WERI-Rb-1 (cell line): ENCODE measurements at regions not wholly inside any gene's neighbourhood (a gene's known extent, or its start where the extent isn't known, plus 50 kb on each side); places are given as distances from the start of the nearest gene placed in this dataset.
A peak's percentile ranks its signal among the peaks of the same experiment; 100 is the strongest.

Experiments used
- DNase-seq: peaks from one replicate; pipeline ENCODE4 v3.0.0-alpha.2; 2020
- H3K27ac ChIP-seq: fragments of 250-450 bp; sonication (Bioruptor Pico); 2 replicates; pipeline ENCODE4 v1.5.1; 2020; ENCODE audit warnings: mild to moderate bottlenecking, moderate library complexity
- H3K27me3 ChIP-seq: fragments of 250-450 bp; sonication (Bioruptor Pico); 2 replicates; pipeline ENCODE4 v1.5.1; 2021; ENCODE audit warnings: mild to moderate bottlenecking, low read depth, moderate library complexity; ENCODE audit not compliant: insufficient read depth, severe bottlenecking
- H3K36me3 ChIP-seq: fragments of 250-450 bp; sonication (Bioruptor Pico); 2 replicates; pipeline ENCODE4 v1.5.1; 2020; ENCODE audit warnings: mild to moderate bottlenecking, moderate library complexity
- H3K4me3 ChIP-seq: 2 replicates; pipeline ENCODE4 v1.5.1; 2011; ENCODE audit warnings: low read depth, mild to moderate bottlenecking, control low read depth, low read length
- H3K9me3 ChIP-seq: fragments of 250-450 bp; sonication (Bioruptor Pico); 2 replicates; pipeline ENCODE4 v1.5.1; 2021; ENCODE audit warnings: mild to moderate bottlenecking, moderate library complexity; ENCODE audit not compliant: severe bottlenecking
- TF ChIP-seq, protein P1 (sequence below): IDR thresholded peaks from 2 replicates; pipeline ENCODE4 v1.5.1; 2011; ENCODE audit warnings: low read depth, mild to moderate bottlenecking, control low read depth, inconsistent platforms, low read length

DNA sequence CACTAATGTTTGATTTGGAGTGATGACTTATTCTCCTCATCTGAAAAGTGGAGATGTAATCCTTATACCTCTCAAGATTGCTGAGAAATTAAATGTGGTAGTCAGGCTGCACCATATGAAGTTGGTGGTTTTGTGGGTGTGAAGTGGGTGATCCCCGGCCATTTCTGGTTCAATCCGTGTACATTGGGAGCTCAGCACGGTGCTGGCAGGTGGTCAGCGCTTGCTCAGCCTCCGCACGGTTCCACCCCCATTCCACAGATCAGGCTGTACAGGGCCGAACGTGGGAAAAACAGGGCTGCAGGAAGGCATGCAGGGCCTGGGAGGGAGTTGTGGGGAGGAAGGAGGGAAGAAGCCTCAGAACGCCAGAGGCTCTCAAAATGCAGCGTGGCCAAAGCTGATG is 198.3 kb downstream of the INO80D start:
- Histone ChIP-seq H3K36me3 (no peaks in the 10 kb centered on the region), H3K9me3 (no peaks in the 10 kb centered on the region), H3K4me3 (no peak overlapping the region), H3K27me3 (no peaks in the 10 kb centered on the region), H3K27ac (no peak overlapping the region)
- TF ChIP-seq, protein P1, sequence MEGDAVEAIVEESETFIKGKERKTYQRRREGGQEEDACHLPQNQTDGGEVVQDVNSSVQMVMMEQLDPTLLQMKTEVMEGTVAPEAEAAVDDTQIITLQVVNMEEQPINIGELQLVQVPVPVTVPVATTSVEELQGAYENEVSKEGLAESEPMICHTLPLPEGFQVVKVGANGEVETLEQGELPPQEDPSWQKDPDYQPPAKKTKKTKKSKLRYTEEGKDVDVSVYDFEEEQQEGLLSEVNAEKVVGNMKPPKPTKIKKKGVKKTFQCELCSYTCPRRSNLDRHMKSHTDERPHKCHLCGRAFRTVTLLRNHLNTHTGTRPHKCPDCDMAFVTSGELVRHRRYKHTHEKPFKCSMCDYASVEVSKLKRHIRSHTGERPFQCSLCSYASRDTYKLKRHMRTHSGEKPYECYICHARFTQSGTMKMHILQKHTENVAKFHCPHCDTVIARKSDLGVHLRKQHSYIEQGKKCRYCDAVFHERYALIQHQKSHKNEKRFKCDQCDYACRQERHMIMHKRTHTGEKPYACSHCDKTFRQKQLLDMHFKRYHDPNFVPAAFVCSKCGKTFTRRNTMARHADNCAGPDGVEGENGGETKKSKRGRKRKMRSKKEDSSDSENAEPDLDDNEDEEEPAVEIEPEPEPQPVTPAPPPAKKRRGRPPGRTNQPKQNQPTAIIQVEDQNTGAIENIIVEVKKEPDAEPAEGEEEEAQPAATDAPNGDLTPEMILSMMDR = no peak
- DNase-seq = no peak

DNA sequence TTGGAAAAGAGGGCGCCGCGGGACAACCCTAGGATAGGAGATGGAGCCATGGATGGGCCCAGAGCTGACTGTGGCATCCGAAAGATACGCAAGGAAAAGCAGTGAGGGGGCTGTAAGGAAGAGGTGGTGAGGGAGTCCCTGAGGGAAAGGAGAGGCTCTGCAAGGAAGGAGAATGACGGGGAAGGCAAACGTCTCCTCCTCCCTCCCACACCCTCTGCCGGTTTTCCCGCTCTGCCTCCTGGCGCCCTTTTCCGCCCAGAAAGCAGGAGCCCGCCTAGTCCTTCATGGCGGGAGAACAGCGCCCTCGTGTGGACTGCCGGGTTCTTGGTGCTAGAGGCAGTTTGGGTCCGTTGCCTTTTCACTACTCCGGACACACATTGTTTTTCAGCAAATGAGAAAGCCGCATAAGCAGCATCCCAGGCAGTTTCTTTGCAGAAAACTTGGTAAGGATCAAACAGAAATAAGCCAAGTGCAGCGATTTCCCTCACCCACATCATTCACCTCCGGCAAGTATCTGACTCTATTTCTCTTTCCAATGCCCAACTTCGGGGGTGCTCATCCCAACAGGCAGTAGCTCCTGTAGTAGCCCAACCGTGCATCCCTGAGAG is 200.4 kb downstream of the INO80D start:
- Histone ChIP-seq H3K4me3 (no peak overlapping the region), H3K36me3 (no peaks in the 10 kb centered on the region), H3K27me3 (no peaks in the 10 kb centered on the region), H3K9me3 (no peaks in the 10 kb centered on the region), H3K27ac (no peak overlapping the region)
- DNase-seq = peak; percentile 69
- TF ChIP-seq, protein P1 = peak; percentile 63

DNA sequence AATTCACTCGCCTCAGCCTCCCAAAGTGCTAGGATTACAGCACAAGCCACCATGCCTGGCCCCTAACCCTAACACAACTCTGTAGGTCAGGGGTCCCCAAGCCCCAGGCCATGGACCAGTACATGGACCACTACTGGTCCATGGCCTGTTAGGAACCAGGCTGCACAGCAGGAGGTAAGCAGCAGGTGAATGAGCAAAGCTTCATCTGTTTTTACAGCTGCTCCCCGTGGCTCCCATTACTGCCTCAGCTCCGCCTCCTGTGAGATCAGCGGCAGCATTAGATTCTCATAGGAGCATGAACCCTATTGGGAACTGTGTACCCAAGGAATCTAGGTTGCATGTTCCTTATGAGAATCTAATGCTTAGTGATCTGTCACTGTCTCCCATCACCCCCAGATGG is 201.7 kb downstream of the NRP2 start:
- Histone ChIP-seq H3K27me3 (no peaks in the 10 kb centered on the region), H3K4me3 (no peak overlapping the region), H3K27ac (no peak overlapping the region), H3K9me3 (no peaks in the 10 kb centered on the region), H3K36me3 (no peaks in the 10 kb centered on the region)
- TF ChIP-seq, protein P1 = no peak
- no peak for DNase-seq

DNA sequence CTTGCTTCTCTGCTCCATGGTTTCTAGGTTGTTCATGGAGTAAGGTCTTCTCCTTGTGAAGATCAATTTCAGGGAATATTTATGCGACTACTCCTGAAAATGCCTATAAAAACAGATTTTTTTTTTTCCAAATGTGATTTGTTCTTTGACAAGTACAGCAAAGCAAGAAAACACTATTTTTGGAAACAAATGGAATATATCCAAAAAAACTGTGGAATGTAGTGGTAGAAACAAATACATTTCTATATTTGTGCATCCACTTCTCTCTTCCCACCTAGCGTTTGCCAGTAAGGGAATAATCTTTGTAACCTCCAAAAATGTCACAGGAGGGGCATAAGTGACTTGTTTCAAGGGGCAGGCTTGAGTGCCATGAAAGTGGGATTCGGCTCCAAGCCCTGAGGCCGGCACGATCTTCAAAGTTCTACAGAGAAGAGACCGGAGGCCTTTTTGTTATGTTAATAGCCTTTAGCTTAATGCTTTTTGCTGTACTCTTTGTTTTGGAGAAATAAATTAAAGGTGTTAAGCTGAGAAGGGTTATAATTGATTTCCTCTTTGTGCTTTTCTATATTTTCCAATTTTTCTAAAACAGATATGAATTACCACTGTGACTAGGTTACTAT is 200.6 kb downstream of the NRP2 start:
- no peak for DNase-seq
- TF ChIP-seq, protein P1 = no peak
- Histone ChIP-seq H3K36me3 (no peaks in the 10 kb centered on the region), H3K4me3 (no peak overlapping the region), H3K9me3 (no peaks in the 10 kb centered on the region), H3K27ac (no peak overlapping the region), H3K27me3 (no peaks in the 10 kb centered on the region)

DNA sequence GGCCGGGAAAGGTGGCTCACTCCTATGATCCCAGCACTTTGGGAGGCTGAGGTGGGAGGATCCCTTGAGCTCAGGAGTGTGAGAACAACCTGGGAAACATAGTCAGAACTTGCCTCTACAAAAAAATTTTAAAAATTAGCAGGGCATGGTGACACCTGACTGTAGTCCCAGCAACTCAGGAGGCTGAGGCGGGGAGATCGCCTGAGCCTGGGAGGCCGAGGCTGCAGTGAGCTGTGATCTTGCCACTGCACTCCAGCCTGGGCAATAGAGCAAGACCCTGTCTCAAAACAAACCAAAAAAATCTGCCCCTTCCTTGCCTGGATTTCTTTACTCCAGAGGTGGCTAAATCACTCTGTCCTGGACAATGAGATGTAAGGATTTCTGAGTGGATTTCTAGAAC is 197.7 kb downstream of the NRP2 start:
- Histone ChIP-seq H3K27me3 (no peaks in the 10 kb centered on the region), H3K27ac (no peak overlapping the region), H3K4me3 (no peak overlapping the region), H3K9me3 (no peaks in the 10 kb centered on the region), H3K36me3 (no peaks in the 10 kb centered on the region)
- DNase-seq = no peak
- TF ChIP-seq, protein P1 = no peak
